ENCODE measurements at regions not wholly inside any gene's neighbourhood (a gene's known extent, or its start where the extent isn't known, plus 50 kb on each side); places are given as distances from the start of the nearest gene placed in this dataset.

DNA sequence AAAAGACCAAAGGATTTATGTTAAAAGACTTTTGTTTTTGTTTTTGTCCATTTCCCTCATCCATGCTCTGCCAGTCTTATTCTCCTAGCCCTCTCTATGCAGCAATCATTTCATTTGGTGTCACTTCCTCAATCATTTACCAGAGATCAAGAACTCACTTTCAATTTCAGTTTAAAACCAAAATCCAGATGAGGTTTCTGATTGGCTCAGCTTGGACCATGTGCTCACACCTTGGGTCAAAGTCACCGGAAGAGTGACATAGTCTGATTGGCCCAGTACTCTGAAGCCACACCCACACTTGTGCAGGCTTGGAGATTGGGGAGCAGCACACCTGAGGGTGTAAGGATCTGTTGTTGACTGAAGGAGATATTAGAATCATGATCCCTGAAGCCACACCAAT, 79.6 kb downstream of the TLR4 start:
- Histone ChIP-seq H3K4me2 (ENCODE audit: insufficient read depth, low read length) (peak overlapping the region; percentile 83), H4K20me1 (ENCODE audit: insufficient read depth, low read length) (no peaks in the 10 kb centered on the region), H2AFZ (ENCODE audit: low read length) (no peak overlapping the region), H3K36me3 (ENCODE audit: insufficient read depth, low read length) (no peaks in the 10 kb centered on the region), H3K9me3 (ENCODE audit: low read depth, low read length) (no peaks in the 10 kb centered on the region), H3K27me3 (ENCODE audit: insufficient read depth, low read length) (no peaks in the 10 kb centered on the region), H3K27ac (ENCODE audit: low read depth, low read length) (no peak overlapping the region), H3K4me1 (ENCODE audit: insufficient read depth, low read length) (peaks cover 5% of the 10 kb centered on the region), H3K4me3 (ENCODE audit: insufficient read depth, low read length) (peak overlapping the region; percentile 71), H3K79me2 (ENCODE audit: insufficient read depth, low read length) (no peaks in the 10 kb centered on the region)
- TF ChIP-seq, protein P1, sequence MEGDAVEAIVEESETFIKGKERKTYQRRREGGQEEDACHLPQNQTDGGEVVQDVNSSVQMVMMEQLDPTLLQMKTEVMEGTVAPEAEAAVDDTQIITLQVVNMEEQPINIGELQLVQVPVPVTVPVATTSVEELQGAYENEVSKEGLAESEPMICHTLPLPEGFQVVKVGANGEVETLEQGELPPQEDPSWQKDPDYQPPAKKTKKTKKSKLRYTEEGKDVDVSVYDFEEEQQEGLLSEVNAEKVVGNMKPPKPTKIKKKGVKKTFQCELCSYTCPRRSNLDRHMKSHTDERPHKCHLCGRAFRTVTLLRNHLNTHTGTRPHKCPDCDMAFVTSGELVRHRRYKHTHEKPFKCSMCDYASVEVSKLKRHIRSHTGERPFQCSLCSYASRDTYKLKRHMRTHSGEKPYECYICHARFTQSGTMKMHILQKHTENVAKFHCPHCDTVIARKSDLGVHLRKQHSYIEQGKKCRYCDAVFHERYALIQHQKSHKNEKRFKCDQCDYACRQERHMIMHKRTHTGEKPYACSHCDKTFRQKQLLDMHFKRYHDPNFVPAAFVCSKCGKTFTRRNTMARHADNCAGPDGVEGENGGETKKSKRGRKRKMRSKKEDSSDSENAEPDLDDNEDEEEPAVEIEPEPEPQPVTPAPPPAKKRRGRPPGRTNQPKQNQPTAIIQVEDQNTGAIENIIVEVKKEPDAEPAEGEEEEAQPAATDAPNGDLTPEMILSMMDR (IDR thresholded peaks at IDR 0.05; ENCODE audit: extremely low read depth, low read depth, low read length) = no peak
- DNase-seq (ENCODE audit: insufficient read length, low spot score, missing footprints) = no peak

DNA sequence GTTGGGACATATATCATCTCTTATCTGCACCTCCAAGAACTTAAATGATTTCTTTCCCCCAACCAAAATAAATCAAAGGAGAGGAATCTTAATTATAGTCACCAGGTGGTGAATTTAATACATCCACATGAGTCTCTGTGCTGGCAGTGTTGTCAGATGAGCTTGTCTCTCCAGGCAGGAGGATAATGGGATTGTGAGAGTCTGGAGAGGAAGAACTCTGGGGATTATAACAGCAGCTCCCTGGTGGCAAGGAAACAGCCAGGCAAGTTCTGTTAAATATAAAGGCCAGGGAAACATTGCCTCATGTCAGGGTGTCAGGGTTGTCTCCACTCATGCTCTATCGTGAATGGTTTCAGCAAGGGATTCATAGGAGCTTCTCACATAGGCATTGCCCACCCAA, 80.8 kb downstream of the TLR4 start:
- no peak for DNase-seq (ENCODE audit: insufficient read length, low spot score, missing footprints)
- peaks cover 5% of the 10 kb centered on the region for H3K4me1 ChIP-seq (ENCODE audit: insufficient read depth, low read length)
- no peak overlapping the region for H3K4me3 ChIP-seq (ENCODE audit: insufficient read depth, low read length)

DNA sequence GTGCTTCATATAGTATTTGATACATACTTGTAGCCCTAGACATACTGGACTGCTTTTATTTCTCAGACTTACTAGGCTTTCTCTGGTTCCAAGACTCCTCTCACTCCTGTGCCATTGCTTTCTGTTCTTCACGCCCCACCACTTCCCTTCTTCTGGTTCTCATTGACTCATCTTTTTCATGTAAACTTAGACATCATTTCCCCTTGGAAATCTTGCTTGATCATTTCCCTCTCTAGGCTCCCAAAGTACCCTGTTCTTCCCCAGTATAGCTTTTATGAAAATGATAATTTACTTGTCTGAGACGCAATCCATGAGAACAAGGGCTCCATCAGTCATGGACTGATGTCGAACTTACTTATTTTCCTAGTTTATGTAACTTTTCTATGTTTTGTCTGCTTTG, 83.5 kb downstream of the TLR4 start:
- Histone ChIP-seq H2AFZ (ENCODE audit: low read length) (no peak overlapping the region), H3K9me3 (ENCODE audit: low read depth, low read length) (no peaks in the 10 kb centered on the region), H3K4me2 (ENCODE audit: insufficient read depth, low read length) (no peak overlapping the region), H3K4me3 (ENCODE audit: insufficient read depth, low read length) (no peak overlapping the region), H3K79me2 (ENCODE audit: insufficient read depth, low read length) (no peaks in the 10 kb centered on the region), H4K20me1 (ENCODE audit: insufficient read depth, low read length) (no peaks in the 10 kb centered on the region), H3K27ac (ENCODE audit: low read depth, low read length) (no peak overlapping the region), H3K36me3 (ENCODE audit: insufficient read depth, low read length) (no peaks in the 10 kb centered on the region), H3K27me3 (ENCODE audit: insufficient read depth, low read length) (no peaks in the 10 kb centered on the region), H3K4me1 (ENCODE audit: insufficient read depth, low read length) (peaks cover 5% of the 10 kb centered on the region)
- TF ChIP-seq, protein P1 (IDR thresholded peaks at IDR 0.05; ENCODE audit: extremely low read depth, low read depth, low read length) = no peak
- DNase-seq (ENCODE audit: insufficient read length, low spot score, missing footprints) = no peak

More for the DNA sequence above, 80.8 kb downstream of the TLR4 start:
- Histone ChIP-seq H3K9me3 (ENCODE audit: low read depth, low read length) (no peaks in the 10 kb centered on the region), H3K79me2 (ENCODE audit: insufficient read depth, low read length) (no peaks in the 10 kb centered on the region), H3K4me2 (ENCODE audit: insufficient read depth, low read length) (no peak overlapping the region), H3K27ac (ENCODE audit: low read depth, low read length) (no peak overlapping the region), H3K27me3 (ENCODE audit: insufficient read depth, low read length) (no peaks in the 10 kb centered on the region), H4K20me1 (ENCODE audit: insufficient read depth, low read length) (no peaks in the 10 kb centered on the region), H3K36me3 (ENCODE audit: insufficient read depth, low read length) (no peaks in the 10 kb centered on the region), H2AFZ (ENCODE audit: low read length) (no peak overlapping the region)
- TF ChIP-seq, protein P1 (IDR thresholded peaks at IDR 0.05; ENCODE audit: extremely low read depth, low read depth, low read length) = no peak

DNA sequence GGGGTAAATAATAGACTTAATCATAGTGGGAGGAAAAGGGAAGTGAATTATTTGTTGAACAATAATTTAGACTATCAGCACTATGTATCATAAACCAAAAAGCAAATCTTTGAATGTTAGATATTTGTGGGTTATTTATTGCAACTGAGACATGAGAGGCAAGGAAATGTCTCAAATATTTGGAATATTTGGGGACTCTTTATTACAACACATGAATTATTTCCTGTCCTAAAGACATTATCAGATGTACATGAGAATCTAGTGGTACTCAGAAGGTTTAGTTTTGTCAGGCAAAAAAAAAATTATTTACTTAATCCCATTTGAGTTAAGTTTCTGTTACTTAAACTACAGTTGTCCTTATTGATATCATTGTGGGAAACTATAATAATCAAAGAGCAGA, 91.1 kb downstream of the TLR4 start:
- Histone ChIP-seq H4K20me1 (ENCODE audit: insufficient read depth, low read length) (no peaks in the 10 kb centered on the region), H2AFZ (ENCODE audit: low read length) (no peak overlapping the region), H3K4me2 (ENCODE audit: insufficient read depth, low read length) (no peak overlapping the region), H3K4me1 (ENCODE audit: insufficient read depth, low read length) (no peaks in the 10 kb centered on the region), H3K27me3 (ENCODE audit: insufficient read depth, low read length) (no peaks in the 10 kb centered on the region), H3K36me3 (ENCODE audit: insufficient read depth, low read length) (no peaks in the 10 kb centered on the region), H3K4me3 (ENCODE audit: insufficient read depth, low read length) (no peak overlapping the region), H3K27ac (ENCODE audit: low read depth, low read length) (no peak overlapping the region), H3K79me2 (ENCODE audit: insufficient read depth, low read length) (no peaks in the 10 kb centered on the region), H3K9me3 (ENCODE audit: low read depth, low read length) (no peaks in the 10 kb centered on the region)
- TF ChIP-seq, protein P1 (IDR thresholded peaks at IDR 0.05; ENCODE audit: extremely low read depth, low read depth, low read length) = no peak
- DNase-seq (ENCODE audit: insufficient read length, low spot score, missing footprints) = no peak
